ENCODE measurements at regions not wholly inside any gene's neighbourhood (a gene's known extent, or its start where the extent isn't known, plus 50 kb on each side); places are given as distances from the start of the nearest gene placed in this dataset.
"Not testable (repeated sequence)": the region's sequence is repeated elsewhere in the genome, so short reads cannot be mapped to it uniquely, and the experiment has no call there.

DNA sequence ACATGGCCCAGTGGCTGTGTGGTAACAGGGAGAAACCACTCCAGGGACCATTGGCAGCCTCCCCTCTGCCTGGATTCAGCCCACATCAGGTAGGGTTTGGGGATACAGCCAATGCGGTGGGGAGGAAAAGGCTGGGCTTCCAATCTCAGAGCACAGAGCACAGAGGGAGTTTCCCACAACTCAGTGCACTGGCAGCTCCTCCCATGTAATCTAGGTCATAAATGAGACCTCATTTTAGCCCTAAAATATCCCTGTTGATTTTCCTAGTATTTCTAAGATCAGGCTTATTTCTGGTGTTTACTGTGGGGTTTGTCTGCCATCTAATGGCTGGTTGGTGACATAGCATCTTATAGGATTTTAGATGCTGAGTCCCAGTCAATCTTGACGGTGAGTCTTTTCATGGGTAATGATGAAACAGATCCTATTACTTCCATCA lies 462.8 kb downstream of the RPIA start:
- not testable (repeated sequence) for TF ChIP-seq IKZF1 (conservative IDR thresholded peaks at IDR 0.05); CREM (IDR thresholded peaks at IDR 0.05; ENCODE audit: low read depth); NFYB (IDR thresholded peaks at IDR 0.05; ENCODE audit: insufficient read depth, low read depth, low read length); EED (IDR thresholded peaks at IDR 0.05; ENCODE audit: low read depth); POLR2A (IDR thresholded peaks at IDR 0.05; ENCODE audit: low read depth, low read length)
- TF ChIP-seq, protein P1, sequence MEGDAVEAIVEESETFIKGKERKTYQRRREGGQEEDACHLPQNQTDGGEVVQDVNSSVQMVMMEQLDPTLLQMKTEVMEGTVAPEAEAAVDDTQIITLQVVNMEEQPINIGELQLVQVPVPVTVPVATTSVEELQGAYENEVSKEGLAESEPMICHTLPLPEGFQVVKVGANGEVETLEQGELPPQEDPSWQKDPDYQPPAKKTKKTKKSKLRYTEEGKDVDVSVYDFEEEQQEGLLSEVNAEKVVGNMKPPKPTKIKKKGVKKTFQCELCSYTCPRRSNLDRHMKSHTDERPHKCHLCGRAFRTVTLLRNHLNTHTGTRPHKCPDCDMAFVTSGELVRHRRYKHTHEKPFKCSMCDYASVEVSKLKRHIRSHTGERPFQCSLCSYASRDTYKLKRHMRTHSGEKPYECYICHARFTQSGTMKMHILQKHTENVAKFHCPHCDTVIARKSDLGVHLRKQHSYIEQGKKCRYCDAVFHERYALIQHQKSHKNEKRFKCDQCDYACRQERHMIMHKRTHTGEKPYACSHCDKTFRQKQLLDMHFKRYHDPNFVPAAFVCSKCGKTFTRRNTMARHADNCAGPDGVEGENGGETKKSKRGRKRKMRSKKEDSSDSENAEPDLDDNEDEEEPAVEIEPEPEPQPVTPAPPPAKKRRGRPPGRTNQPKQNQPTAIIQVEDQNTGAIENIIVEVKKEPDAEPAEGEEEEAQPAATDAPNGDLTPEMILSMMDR (IDR thresholded peaks at IDR 0.05 in 2 of 3, conservative IDR thresholded peaks at IDR 0.05 in 1 of 3; ENCODE audit: control insufficient read depth in 2 of 3, extremely low read depth in 1 of 3, insufficient read depth in 1 of 3, low read depth in 3 of 3, low read length in 3 of 3) = not testable (repeated sequence)
